ENCODE measurements at regions not wholly inside any gene's neighbourhood (a gene's known extent, or its start where the extent isn't known, plus 50 kb on each side); places are given as distances from the start of the nearest gene placed in this dataset.

DNA sequence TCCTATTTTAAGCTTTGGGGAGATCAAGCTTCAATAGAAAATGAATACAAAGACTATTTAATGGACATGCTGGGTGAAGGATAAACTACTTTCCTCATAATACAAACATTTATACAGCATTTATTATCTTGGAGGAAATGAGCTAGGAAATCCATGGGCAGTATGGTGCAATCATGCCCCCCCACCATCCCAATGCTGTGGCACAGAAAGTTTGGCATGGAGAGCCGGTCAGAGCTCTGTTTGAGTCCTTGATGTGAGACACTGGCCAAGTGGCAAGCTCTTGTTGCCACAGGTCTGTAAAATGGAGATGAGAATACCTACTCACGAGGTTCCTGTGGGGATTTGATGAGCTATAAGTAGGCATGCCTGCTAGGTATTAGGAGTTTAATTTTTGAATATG lies 120.6 kb downstream of the MAB21L3 start:
- DNase-seq (ENCODE audit: low read depth, low spot score): no peak
- no peak for TF ChIP-seq SUZ12 (IDR thresholded peaks at IDR 0.05; ENCODE audit: extremely low read depth, insufficient read depth, insufficient read length)
- TF ChIP-seq ZNF274 (IDR thresholded peaks at IDR 0.05; ENCODE audit: low read depth, low read length): no peak
- no peak for TF ChIP-seq YY1 (IDR thresholded peaks at IDR 0.05; ENCODE audit: insufficient read depth, insufficient read length)
- H3K4me1 ChIP-seq (ENCODE audit: insufficient read depth, insufficient read length): no peaks in the 10 kb centered on the region
- H3K36me3 ChIP-seq (ENCODE audit: insufficient read depth, insufficient read length, low read length): no peaks in the 10 kb centered on the region
- H3K9ac ChIP-seq (ENCODE audit: insufficient read length, low read depth): no peak overlapping the region
- no peaks in the 10 kb centered on the region for H3K27me3 ChIP-seq (ENCODE audit: insufficient read depth, insufficient read length)
- no peaks in the 10 kb centered on the region for H3K9me3 ChIP-seq (ENCODE audit: insufficient read depth, low read length)
- no peak overlapping the region for H3K4me3 ChIP-seq (ENCODE audit: insufficient read length, low read depth)

DNA sequence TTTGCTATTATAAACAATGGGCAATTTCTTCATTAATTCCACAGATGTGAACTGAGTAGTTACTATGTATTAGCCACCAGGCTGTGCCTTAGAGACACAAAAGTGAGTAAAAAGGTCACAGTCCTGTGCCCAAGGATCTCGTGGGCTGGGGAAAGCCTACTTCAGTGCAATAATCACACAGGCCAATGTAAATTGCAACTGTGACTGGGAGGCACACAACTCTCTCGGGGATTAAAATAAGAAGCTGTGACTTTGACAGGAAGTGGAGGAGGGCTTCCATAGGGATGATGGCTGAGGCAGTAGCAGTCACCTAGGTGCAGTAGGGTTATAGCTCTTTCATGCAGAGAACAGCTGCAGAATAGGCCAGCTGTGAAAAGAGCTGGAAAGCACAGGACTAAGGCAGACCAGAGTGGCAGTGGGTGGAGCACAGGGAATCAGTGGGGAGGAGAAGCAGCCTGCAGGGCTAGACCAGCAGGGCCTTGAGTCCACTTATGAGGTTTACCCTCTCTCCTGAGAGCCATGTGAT lies 121.9 kb downstream of the MAB21L3 start:
- Histone ChIP-seq H3K27me3 (ENCODE audit: insufficient read depth, insufficient read length) (no peaks in the 10 kb centered on the region), H3K36me3 (ENCODE audit: insufficient read depth, insufficient read length, low read length) (no peaks in the 10 kb centered on the region), H3K4me1 (ENCODE audit: insufficient read depth, insufficient read length) (no peaks in the 10 kb centered on the region), H3K4me3 (ENCODE audit: insufficient read length, low read depth) (no peak overlapping the region), H3K9ac (ENCODE audit: insufficient read length, low read depth) (no peak overlapping the region), H3K9me3 (ENCODE audit: insufficient read depth, low read length) (no peaks in the 10 kb centered on the region)
- DNase-seq (ENCODE audit: low read depth, low spot score): no peak
- TF ChIP-seq YY1 (IDR thresholded peaks at IDR 0.05; ENCODE audit: insufficient read depth, insufficient read length): no peak
- TF ChIP-seq SUZ12 (IDR thresholded peaks at IDR 0.05; ENCODE audit: extremely low read depth, insufficient read depth, insufficient read length): no peak
- TF ChIP-seq ZNF274 (IDR thresholded peaks at IDR 0.05; ENCODE audit: low read depth, low read length): no peak

DNA sequence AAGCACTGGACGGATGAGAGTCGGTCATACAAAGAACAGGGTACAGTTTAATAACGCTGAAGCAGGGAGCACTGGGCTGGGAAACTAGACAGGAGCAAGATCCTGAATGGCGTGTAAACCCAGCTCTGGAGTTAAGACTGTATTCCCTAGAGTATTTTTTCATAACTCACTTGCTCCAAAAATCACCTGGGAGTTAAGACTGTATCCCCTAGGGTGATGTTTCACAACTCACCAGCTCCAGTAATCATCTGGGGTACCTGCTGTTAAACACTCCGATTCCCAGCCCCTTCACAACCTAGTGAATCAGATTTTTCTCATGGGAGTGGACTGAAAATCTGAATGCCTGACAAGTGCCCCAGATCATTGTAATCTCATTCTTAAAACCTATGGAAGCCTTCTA lies 123.2 kb downstream of the MAB21L3 start:
- H3K9me3 ChIP-seq (ENCODE audit: insufficient read depth, low read length): no peaks in the 10 kb centered on the region
- no peak overlapping the region for H3K9ac ChIP-seq (ENCODE audit: insufficient read length, low read depth)
- TF ChIP-seq ZNF274 (IDR thresholded peaks at IDR 0.05; ENCODE audit: low read depth, low read length): no peak
- TF ChIP-seq SUZ12 (IDR thresholded peaks at IDR 0.05; ENCODE audit: extremely low read depth, insufficient read depth, insufficient read length): no peak
- no peak for TF ChIP-seq YY1 (IDR thresholded peaks at IDR 0.05; ENCODE audit: insufficient read depth, insufficient read length)
- H3K4me1 ChIP-seq (ENCODE audit: insufficient read depth, insufficient read length): no peaks in the 10 kb centered on the region
- no peaks in the 10 kb centered on the region for H3K36me3 ChIP-seq (ENCODE audit: insufficient read depth, insufficient read length, low read length)
- no peaks in the 10 kb centered on the region for H3K27me3 ChIP-seq (ENCODE audit: insufficient read depth, insufficient read length)
- DNase-seq (ENCODE audit: low read depth, low spot score): no peak
- H3K4me3 ChIP-seq (ENCODE audit: insufficient read length, low read depth): no peak overlapping the region

DNA sequence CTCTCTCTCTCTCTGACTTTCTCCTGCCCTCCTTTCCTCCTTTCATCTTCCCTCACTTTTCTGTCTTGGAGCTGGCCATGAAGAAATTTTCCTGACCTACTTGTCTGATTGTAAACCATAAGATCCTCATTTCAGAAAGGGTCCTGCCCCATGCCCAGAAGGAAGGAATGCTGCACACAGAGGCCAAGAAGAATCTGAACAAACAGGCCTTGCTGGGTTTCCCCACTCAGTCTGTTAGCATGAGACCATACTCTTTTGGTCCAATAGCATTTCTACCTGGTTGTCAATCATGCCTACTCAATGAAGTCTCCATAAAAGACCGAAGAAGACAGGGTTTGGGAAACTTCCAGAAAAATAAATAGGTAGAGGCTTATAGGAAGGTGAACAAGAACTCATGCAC lies 128.7 kb downstream of the MAB21L3 start:
- no peak overlapping the region for H3K9ac ChIP-seq (ENCODE audit: insufficient read length, low read depth)
- DNase-seq (ENCODE audit: low read depth, low spot score): no peak
- H3K4me3 ChIP-seq (ENCODE audit: insufficient read length, low read depth): no peak overlapping the region
- no peaks in the 10 kb centered on the region for H3K36me3 ChIP-seq (ENCODE audit: insufficient read depth, insufficient read length, low read length)
- no peaks in the 10 kb centered on the region for H3K9me3 ChIP-seq (ENCODE audit: insufficient read depth, low read length)
- no peaks in the 10 kb centered on the region for H3K4me1 ChIP-seq (ENCODE audit: insufficient read depth, insufficient read length)
- TF ChIP-seq ZNF274 (IDR thresholded peaks at IDR 0.05; ENCODE audit: low read depth, low read length) (no peak), YY1 (IDR thresholded peaks at IDR 0.05; ENCODE audit: insufficient read depth, insufficient read length) (no peak), SUZ12 (IDR thresholded peaks at IDR 0.05; ENCODE audit: extremely low read depth, insufficient read depth, insufficient read length) (no peak)
- no peaks in the 10 kb centered on the region for H3K27me3 ChIP-seq (ENCODE audit: insufficient read depth, insufficient read length)

- TF ChIP-seq ZNF274 (IDR thresholded peaks at IDR 0.05; ENCODE audit: low read depth, low read length): no peak
- TF ChIP-seq SUZ12 (IDR thresholded peaks at IDR 0.05; ENCODE audit: extremely low read depth, insufficient read depth, insufficient read length): no peak
- TF ChIP-seq YY1 (IDR thresholded peaks at IDR 0.05; ENCODE audit: insufficient read depth, insufficient read length): no peak
- no peaks in the 10 kb centered on the region for H3K4me1 ChIP-seq (ENCODE audit: insufficient read depth, insufficient read length)
These were observed 130.3 kb upstream of the ATP1A1 start for GRCh38 chr1:116242741-116243140.

DNA sequence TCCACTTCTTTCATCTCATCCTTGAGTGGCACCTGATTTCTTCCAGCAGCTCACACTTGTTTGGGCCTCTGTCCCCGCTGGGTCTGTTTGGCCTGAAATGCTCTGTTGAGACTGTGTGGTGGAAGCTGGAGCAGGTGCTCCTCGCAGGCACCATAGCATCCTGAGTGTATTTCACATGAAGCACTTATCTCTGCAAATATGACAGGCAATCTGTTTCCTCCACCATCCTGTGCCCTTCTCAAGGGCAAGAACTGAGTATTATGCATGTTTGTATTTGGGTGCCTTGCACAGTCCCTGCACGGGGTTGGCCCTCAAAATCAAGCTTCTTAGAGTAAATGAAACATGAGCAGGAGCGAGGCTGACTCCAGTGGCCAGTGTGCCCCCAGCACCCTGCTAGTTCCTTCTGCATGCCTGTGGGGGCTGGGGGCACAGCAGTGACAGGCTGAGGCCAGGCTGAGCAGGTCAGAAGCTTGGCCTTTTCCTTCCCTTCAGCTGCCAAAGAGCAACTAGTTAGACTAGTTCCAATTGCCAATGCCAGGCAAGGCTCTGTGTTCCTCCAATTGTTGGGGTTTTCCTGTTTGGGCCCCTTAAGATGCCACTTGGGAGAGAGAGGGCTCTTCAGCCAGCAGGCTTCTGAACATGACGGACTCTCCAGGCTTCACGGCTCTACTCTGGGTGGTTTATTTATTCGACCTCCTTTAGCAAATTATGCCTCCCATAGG lies 129.6 kb upstream of the ATP1A1 start:
- no peak overlapping the region for H3K9ac ChIP-seq (ENCODE audit: insufficient read length, low read depth)
- no peaks in the 10 kb centered on the region for H3K36me3 ChIP-seq (ENCODE audit: insufficient read depth, insufficient read length, low read length)
- H3K4me3 ChIP-seq (ENCODE audit: insufficient read length, low read depth): no peak overlapping the region
- TF ChIP-seq SUZ12 (IDR thresholded peaks at IDR 0.05; ENCODE audit: extremely low read depth, insufficient read depth, insufficient read length) (no peak), YY1 (IDR thresholded peaks at IDR 0.05; ENCODE audit: insufficient read depth, insufficient read length) (no peak), ZNF274 (IDR thresholded peaks at IDR 0.05; ENCODE audit: low read depth, low read length) (no peak)
- no peaks in the 10 kb centered on the region for H3K27me3 ChIP-seq (ENCODE audit: insufficient read depth, insufficient read length)
- H3K4me1 ChIP-seq (ENCODE audit: insufficient read depth, insufficient read length): no peaks in the 10 kb centered on the region
- H3K9me3 ChIP-seq (ENCODE audit: insufficient read depth, low read length): no peaks in the 10 kb centered on the region
- DNase-seq (ENCODE audit: low read depth, low spot score): no peak

More at GRCh38 chr1:116242741-116243140, 130.3 kb upstream of the ATP1A1 start:
- DNase-seq (ENCODE audit: low read depth, low spot score): no peak
- no peak overlapping the region for H3K9ac ChIP-seq (ENCODE audit: insufficient read length, low read depth)
- H3K4me3 ChIP-seq (ENCODE audit: insufficient read length, low read depth): no peak overlapping the region
- H3K9me3 ChIP-seq (ENCODE audit: insufficient read depth, low read length): no peaks in the 10 kb centered on the region
- H3K36me3 ChIP-seq (ENCODE audit: insufficient read depth, insufficient read length, low read length): no peaks in the 10 kb centered on the region
- no peaks in the 10 kb centered on the region for H3K27me3 ChIP-seq (ENCODE audit: insufficient read depth, insufficient read length)

DNA sequence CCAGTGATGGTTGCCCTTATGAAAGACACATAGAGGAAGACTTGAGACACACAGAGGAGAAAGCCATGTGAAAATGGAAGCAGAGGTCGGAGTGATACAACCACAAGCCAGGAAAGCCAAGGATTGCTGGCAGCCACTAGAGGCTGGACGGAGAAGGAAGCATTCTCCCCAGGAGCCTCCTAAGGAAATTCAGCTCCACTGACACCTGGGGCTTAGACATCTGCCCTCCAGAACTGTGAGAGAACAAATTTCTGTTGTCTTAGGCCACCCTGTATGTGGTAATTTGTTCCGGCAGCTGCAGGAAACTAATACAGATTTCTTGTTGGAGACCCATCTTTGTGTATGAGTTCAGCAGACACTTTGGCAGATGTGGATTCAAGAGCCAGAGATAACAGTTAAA lies 126.9 kb upstream of the ATP1A1 start:
- H3K36me3 ChIP-seq (ENCODE audit: insufficient read depth, insufficient read length, low read length): no peaks in the 10 kb centered on the region
- H3K27me3 ChIP-seq (ENCODE audit: insufficient read depth, insufficient read length): no peaks in the 10 kb centered on the region
- no peak overlapping the region for H3K9ac ChIP-seq (ENCODE audit: insufficient read length, low read depth)
- H3K4me1 ChIP-seq (ENCODE audit: insufficient read depth, insufficient read length): no peaks in the 10 kb centered on the region
- H3K9me3 ChIP-seq (ENCODE audit: insufficient read depth, low read length): no peaks in the 10 kb centered on the region
- no peak for DNase-seq (ENCODE audit: low read depth, low spot score)
- no peak for TF ChIP-seq SUZ12 (IDR thresholded peaks at IDR 0.05; ENCODE audit: extremely low read depth, insufficient read depth, insufficient read length)
- no peak for TF ChIP-seq YY1 (IDR thresholded peaks at IDR 0.05; ENCODE audit: insufficient read depth, insufficient read length)
- no peak for TF ChIP-seq ZNF274 (IDR thresholded peaks at IDR 0.05; ENCODE audit: low read depth, low read length)
- no peak overlapping the region for H3K4me3 ChIP-seq (ENCODE audit: insufficient read length, low read depth)

Measured in NT2/D1 (cell line).